Nephron (organoid): ENCODE measurements at regions not wholly inside any gene's neighbourhood (a gene's known extent, or its start where the extent isn't known, plus 50 kb on each side); places are given as distances from the start of the nearest gene placed in this dataset.

Source experiments
- H3K27ac Mint-ChIP-seq, 3 experiments: 2 replicates each; pipeline ENCODE4 v1.8.0; 2020; ENCODE audit warnings: mixed read lengths in 3 of 3, mild to moderate bottlenecking in 2 of 3, moderate library complexity in 1 of 3
- H3K27me3 Mint-ChIP-seq: 2 replicates; pipeline ENCODE4 v1.8.0; 2021; ENCODE audit warnings: low read depth, mild to moderate bottlenecking, moderate library complexity, mixed read lengths
- H3K36me3 Mint-ChIP-seq: 2 replicates; pipeline ENCODE4 v1.8.0; 2020; ENCODE audit warnings: low read depth, mixed read lengths
- H3K4me1 Mint-ChIP-seq: 2 replicates; pipeline ENCODE4 v1.8.0; 2020; ENCODE audit warnings: mixed read lengths
- H3K4me3 Mint-ChIP-seq, 3 experiments: 2 replicates each; pipeline ENCODE4 v1.8.0; 2020; ENCODE audit warnings: mild to moderate bottlenecking in 3 of 3, mixed read lengths in 3 of 3, moderate library complexity in 2 of 3
- H3K9me3 Mint-ChIP-seq: 2 replicates; pipeline ENCODE4 v1.8.0; 2020; ENCODE audit warnings: mixed read lengths
- CTCF ChIP-seq, 3 experiments: fragments of 200-600 bp; sonication (generic); IDR thresholded peaks; one replicate each; pipeline ENCODE4 v1.5.0; 2021; ENCODE audit warnings: antibody characterized with exemption in 3 of 3; ENCODE audit not compliant: unreplicated experiment in 3 of 3

GRCh38 chr5:125005266-125005665, 258.8 kb upstream of the ZNF608 start:
- no peak for TF ChIP-seq CTCF (IDR thresholded peaks at IDR 0.05; ENCODE audit: unreplicated experiment in 3 of 3)
- Mint-ChIP-seq H3K9me3 (peaks cover 3% of the 10 kb centered on the region), H3K4me3 (no peak overlapping the region), H3K27ac (peak overlapping the region in 1 of 3 experiments; percentile 66), H3K4me1 (peaks cover 23% of the 10 kb centered on the region), H3K27me3 (peaks cover 8% of the 10 kb centered on the region), H3K36me3 (no peaks in the 10 kb centered on the region)

GRCh38 chr5:125006011-125006685, 259.7 kb upstream of the ZNF608 start:
- peaks cover 5% of the 10 kb centered on the region for H3K27me3 Mint-ChIP-seq
- H3K4me3 Mint-ChIP-seq, result no peak overlapping the region
- H3K9me3 Mint-ChIP-seq, result peaks cover 3% of the 10 kb centered on the region

GRCh38 chr5:125010356-125010755, 263.9 kb upstream of the ZNF608 start:
- no peaks in the 10 kb centered on the region for H3K9me3 Mint-ChIP-seq
- H3K27me3 Mint-ChIP-seq, result peaks cover 4% of the 10 kb centered on the region
- TF ChIP-seq CTCF (IDR thresholded peaks at IDR 0.05; ENCODE audit: unreplicated experiment in 3 of 3), result no peak
- peaks cover 26% of the 10 kb centered on the region for H3K4me1 Mint-ChIP-seq
- no peaks in the 10 kb centered on the region for H3K36me3 Mint-ChIP-seq
- peak overlapping the region in 1 of 3 experiments; percentile 19 for H3K4me3 Mint-ChIP-seq
- H3K27ac Mint-ChIP-seq, result peak overlapping the region in 2 of 3 experiments; percentile 36 to 42

More at GRCh38 chr5:125006011-125006685, 259.7 kb upstream of the ZNF608 start:
- Mint-ChIP-seq H3K27ac (peak overlapping the region in 2 of 3 experiments; percentile 3 to 49), H3K36me3 (no peaks in the 10 kb centered on the region), H3K4me1 (peaks cover 24% of the 10 kb centered on the region)
- TF ChIP-seq CTCF (IDR thresholded peaks at IDR 0.05; ENCODE audit: unreplicated experiment in 3 of 3), result no peak

GRCh38 chr5:125011014-125011413, 264.6 kb upstream of the ZNF608 start:
- no peak overlapping the region for H3K4me3 Mint-ChIP-seq
- H3K27me3 Mint-ChIP-seq, result peaks cover 4% of the 10 kb centered on the region
- peak overlapping the region in 1 of 3 experiments; percentile 67 for H3K27ac Mint-ChIP-seq
- no peaks in the 10 kb centered on the region for H3K36me3 Mint-ChIP-seq
- no peaks in the 10 kb centered on the region for H3K9me3 Mint-ChIP-seq
- TF ChIP-seq CTCF (IDR thresholded peaks at IDR 0.05; ENCODE audit: unreplicated experiment in 3 of 3), result no peak
- peaks cover 19% of the 10 kb centered on the region for H3K4me1 Mint-ChIP-seq

- H3K4me3 Mint-ChIP-seq, result no peak overlapping the region
Observed at GRCh38 chr5:125011419-125011818, 265.0 kb upstream of the ZNF608 start.

More at GRCh38 chr5:125011419-125011818, 265.0 kb upstream of the ZNF608 start:
- no peak for TF ChIP-seq CTCF (IDR thresholded peaks at IDR 0.05; ENCODE audit: unreplicated experiment in 3 of 3)
- Mint-ChIP-seq H3K27me3 (peaks cover 4% of the 10 kb centered on the region), H3K36me3 (no peaks in the 10 kb centered on the region), H3K9me3 (no peaks in the 10 kb centered on the region), H3K4me1 (peaks cover 15% of the 10 kb centered on the region), H3K27ac (peak overlapping the region in 1 of 3 experiments; percentile 67)
